ENCODE measurements at regions not wholly inside any gene's neighbourhood (a gene's known extent, or its start where the extent isn't known, plus 50 kb on each side); places are given as distances from the start of the nearest gene placed in this dataset.

- TF ChIP-seq PRDM15 (CRISPR knock-in tag; IDR thresholded peaks at IDR 0.05) (no peak), HDAC2 (IDR thresholded peaks at IDR 0.05) (no peak), CHD2 (IDR thresholded peaks at IDR 0.05; ENCODE audit: borderline replicate concordance, low read depth, low read length) (no peak)
- TF ChIP-seq, protein P1, sequence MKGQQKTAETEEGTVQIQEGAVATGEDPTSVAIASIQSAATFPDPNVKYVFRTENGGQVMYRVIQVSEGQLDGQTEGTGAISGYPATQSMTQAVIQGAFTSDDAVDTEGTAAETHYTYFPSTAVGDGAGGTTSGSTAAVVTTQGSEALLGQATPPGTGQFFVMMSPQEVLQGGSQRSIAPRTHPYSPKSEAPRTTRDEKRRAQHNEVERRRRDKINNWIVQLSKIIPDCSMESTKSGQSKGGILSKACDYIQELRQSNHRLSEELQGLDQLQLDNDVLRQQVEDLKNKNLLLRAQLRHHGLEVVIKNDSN (IDR thresholded peaks at IDR 0.05; ENCODE audit: borderline replicate concordance, extremely low read length, insufficient read depth, low read depth, low read length) = no peak
Measured at GRCh38 chr5:138663561-138663960, 88.4 kb upstream of the HSPA9 start (continued).

DNA sequence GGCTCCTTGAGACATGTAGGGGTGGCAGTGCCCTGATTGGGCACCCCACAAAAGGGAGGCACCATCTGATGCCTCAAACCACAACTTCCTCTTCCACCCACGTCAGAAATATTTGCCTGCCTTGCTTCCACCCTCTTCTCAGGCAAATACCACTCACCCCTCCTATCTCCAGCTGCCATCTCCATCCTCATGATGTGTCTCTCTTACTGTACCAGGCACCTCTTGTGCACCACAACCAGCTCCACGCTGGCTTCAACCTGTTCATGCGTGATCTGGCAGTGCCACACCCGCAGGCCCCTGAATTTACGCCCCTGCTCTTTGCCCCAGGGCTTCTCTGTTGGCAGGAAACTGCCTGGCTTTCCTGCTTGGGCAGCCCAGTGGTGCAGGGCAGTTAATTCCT lies 87.8 kb upstream of the HSPA9 start:
- BruUV-seq (replicated peaks) = no TSS peak
- Histone ChIP-seq H3K27me3 (replicated peaks in 1 of 2; ENCODE audit: control insufficient read depth in 2 of 2, insufficient read depth in 2 of 2, low read length in 1 of 2) (no peaks in the 10 kb centered on the region; a peak in 1 of 4 replicates), H3K27ac (ENCODE audit: control insufficient read depth, insufficient read depth) (no peak overlapping the region), H3K4me1 (ENCODE audit: control insufficient read depth, insufficient read depth, low read length) (peaks cover 16% of the 10 kb centered on the region), H3K9ac (ENCODE audit: control insufficient read depth, insufficient read depth, low read length) (no peak overlapping the region), H3K4me2 (ENCODE audit: control insufficient read depth, insufficient read depth) (peak overlapping the region; percentile 35; the same call in 1 of the 2 replicates), H4K20me1 (ENCODE audit: control insufficient read depth, insufficient read depth) (no peaks in the 10 kb centered on the region), H2AFZ (ENCODE audit: control insufficient read depth, low read depth, low read length) (no peak overlapping the region), H3K36me3 (ENCODE audit: control insufficient read depth in 2 of 2, insufficient read depth in 2 of 2, low read length in 1 of 2) (no peaks in the 10 kb centered on the region), H3K4me3 (no peak overlapping the region), H3K79me2 (ENCODE audit: control insufficient read depth, insufficient read depth, low read length) (no peaks in the 10 kb centered on the region), H3K9me3 (replicated peaks; ENCODE audit: control insufficient read depth, insufficient read depth, low read length) (no peaks in the 10 kb centered on the region)
- RAD21 ChIA-PET (ENCODE audit: unreplicated experiment) = no interaction called here
- intact Hi-C loops (cut with micrococcal nuclease; ENCODE audit: unreplicated experiment) = no loop called here
- 1% methylated on average over 5 of the region's 5 CpGs for WGBS (ENCODE audit: insufficient coverage, insufficient replicate concordance, low lambda C conversion rate, missing lambda C conversion rate)
- peak; percentile 57 for TF ChIP-seq RUNX3 (IDR thresholded peaks at IDR 0.05; ENCODE audit: low read length)
- TF ChIP-seq ELK1 (IDR thresholded peaks at IDR 0.05; ENCODE audit: low read depth, low read length) = no peak
- POLR2A ChIA-PET = no interaction called here
- FAIRE-seq = no peak
- DNase-seq (ENCODE audit: low read depth, low spot score) = no peak
- in situ Hi-C loops (cut with MboI) = no loop called here
- SMC1A ChIA-PET (ENCODE audit: uncharacterized antibody, unreplicated experiment) = interaction anchor here (0.7 kb wide), 1 partner anchor 21 kb away, joined by 3 read pairs; no protein-coding TSS in a partner anchor
- CTCF ChIA-PET = interaction anchor here (0.8 kb wide), 1 partner anchor 14 kb away, joined by 4 read pairs; no protein-coding TSS in a partner anchor
- ATAC-seq = peak; percentile 81

All from GM12878 (cell line).